ENCODE measurements at regions not wholly inside any gene's neighbourhood (a gene's known extent, or its start where the extent isn't known, plus 50 kb on each side); places are given as distances from the start of the nearest gene placed in this dataset.

DNA sequence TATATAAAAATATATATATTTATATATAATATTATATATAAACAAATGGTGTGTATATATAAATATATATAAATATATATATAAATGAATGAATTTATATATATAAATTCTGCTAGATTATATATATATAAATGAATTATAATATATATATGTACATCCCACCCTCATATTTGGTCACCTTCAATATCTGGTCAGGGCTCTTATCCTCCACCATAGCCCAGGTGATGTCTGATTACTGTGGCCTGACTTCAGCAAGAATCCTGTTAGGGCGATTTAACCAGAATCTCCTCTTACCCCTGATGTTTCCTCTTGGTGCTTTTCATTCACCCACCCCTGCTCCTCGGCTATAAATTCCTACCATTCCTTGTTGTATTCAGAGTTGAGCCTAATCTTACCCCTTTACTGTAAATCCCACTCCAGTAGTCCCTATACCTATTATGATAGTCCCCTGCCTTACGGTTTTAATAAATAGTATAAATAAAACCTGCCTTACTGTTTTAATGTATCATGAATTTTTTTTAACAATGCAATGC is 439.6 kb downstream of the PLOD2 start:
- TF ChIP-seq POLR2A (IDR thresholded peaks at IDR 0.05; ENCODE audit: low read depth, low read length) (no peak), POLR2AphosphoS5 (IDR thresholded peaks at IDR 0.05; ENCODE audit: low read depth, low read length) (no peak), PAX5 (IDR thresholded peaks at IDR 0.05; ENCODE audit: insufficient read depth, low read length, severe bottlenecking) (no peak), TAF1 (IDR thresholded peaks at IDR 0.05; ENCODE audit: low read depth, low read length) (no peak), SPI1 (IDR thresholded peaks at IDR 0.05; ENCODE audit: low read depth, low read length) (no peak), POU2F2 (IDR thresholded peaks at IDR 0.05; ENCODE audit: low read depth, low read length) (no peak)

Data from GM12891 (cell line).